Type B pancreatic cell (in vitro differentiated cells): ENCODE measurements at regions not wholly inside any gene's neighbourhood (a gene's known extent, or its start where the extent isn't known, plus 50 kb on each side); places are given as distances from the start of the nearest gene placed in this dataset.
"Not testable (repeated sequence)": the region's sequence is repeated elsewhere in the genome, so short reads cannot be mapped to it uniquely, and the experiment has no call there.

ENCODE experiments used
- DNase-seq: peaks from one replicate; pipeline ENCODE4 v3.0.0; 2021; ENCODE audit warnings: mixed read lengths; ENCODE audit not compliant: unreplicated experiment; ENCODE audit errors: extremely low spot score
- H3K27ac Mint-ChIP-seq: 2 replicates; pipeline ENCODE4 v1.8.0; 2021; ENCODE audit warnings: mild to moderate bottlenecking, mixed read lengths
- H3K27me3 Mint-ChIP-seq: 2 replicates; pipeline ENCODE4 v1.8.0; 2021; ENCODE audit warnings: mixed read lengths
- H3K36me3 Mint-ChIP-seq: 2 replicates; pipeline ENCODE4 v1.8.0; 2021; ENCODE audit warnings: mixed read lengths
- H3K4me1 Mint-ChIP-seq: one replicate; pipeline ENCODE4 v1.8.0; 2021; ENCODE audit warnings: mixed read lengths; ENCODE audit not compliant: unreplicated experiment
- H3K4me3 Mint-ChIP-seq: 2 replicates; pipeline ENCODE4 v1.8.0; 2021; ENCODE audit warnings: mild to moderate bottlenecking, mixed read lengths
- H3K9me3 Mint-ChIP-seq: 2 replicates; pipeline ENCODE4 v1.8.0; 2021; ENCODE audit warnings: mixed read lengths
- CTCF ChIP-seq: fragments of 200-600 bp; sonication (generic); conservative IDR thresholded peaks from 2 replicates; pipeline ENCODE4 v1.5.0; 2021; ENCODE audit warnings: antibody characterized with exemption, mild to moderate bottlenecking

- no peak for TF ChIP-seq CTCF
- Mint-ChIP-seq H3K9me3 (no peaks in the 10 kb centered on the region), H3K4me1 (no peaks in the 10 kb centered on the region), H3K27me3 (no peaks in the 10 kb centered on the region), H3K27ac (no peak overlapping the region), H3K4me3 (no peak overlapping the region), H3K36me3 (no peaks in the 10 kb centered on the region)
- DNase-seq = no peak
These were observed 174.7 kb downstream of the MAP2K4 start for GRCh38 chr17:12195418-12195817.

- no peak for DNase-seq
- Mint-ChIP-seq H3K36me3 (no peaks in the 10 kb centered on the region), H3K27ac (no peak overlapping the region)
These were observed 180.7 kb downstream of the MAP2K4 start for GRCh38 chr17:12201294-12201880.

GRCh38 chr17:12209632-12210191 lies 189.0 kb downstream of the MAP2K4 start:
- Mint-ChIP-seq H3K4me3 (no peak overlapping the region), H3K4me1 (no peaks in the 10 kb centered on the region), H3K27ac (no peak overlapping the region), H3K9me3 (no peaks in the 10 kb centered on the region), H3K36me3 (no peaks in the 10 kb centered on the region), H3K27me3 (peaks cover 4% of the 10 kb centered on the region)
- TF ChIP-seq CTCF = no peak
- DNase-seq = no peak

More at GRCh38 chr17:12201294-12201880, 180.7 kb downstream of the MAP2K4 start:
- H3K27me3 Mint-ChIP-seq = no peaks in the 10 kb centered on the region
- H3K4me1 Mint-ChIP-seq = no peaks in the 10 kb centered on the region
- H3K9me3 Mint-ChIP-seq = no peaks in the 10 kb centered on the region
- no peak for TF ChIP-seq CTCF
- H3K4me3 Mint-ChIP-seq = no peak overlapping the region

GRCh38 chr17:12220714-12221439 lies 200.2 kb downstream of the MAP2K4 start:
- not testable (repeated sequence) for H3K36me3 Mint-ChIP-seq, H3K4me1 Mint-ChIP-seq, H3K9me3 Mint-ChIP-seq, H3K27ac Mint-ChIP-seq, DNase-seq, H3K4me3 Mint-ChIP-seq
- peaks cover 34% of the 10 kb centered on the region for H3K27me3 Mint-ChIP-seq

- no peaks in the 10 kb centered on the region for H3K36me3 Mint-ChIP-seq
- TF ChIP-seq CTCF = no peak
- H3K4me3 Mint-ChIP-seq = no peak overlapping the region
- peaks cover under 1% of the 10 kb centered on the region for H3K4me1 Mint-ChIP-seq
- DNase-seq = no peak
- peaks cover 35% of the 10 kb centered on the region for H3K27me3 Mint-ChIP-seq
- H3K9me3 Mint-ChIP-seq = peaks cover 11% of the 10 kb centered on the region
- H3K27ac Mint-ChIP-seq = no peak overlapping the region
These were observed 201.7 kb downstream of the MAP2K4 start for GRCh38 chr17:12222392-12222791.

- peaks cover 29% of the 10 kb centered on the region for H3K27me3 Mint-ChIP-seq
- TF ChIP-seq CTCF = no peak
- no peak for DNase-seq
- peaks cover 13% of the 10 kb centered on the region for H3K4me1 Mint-ChIP-seq
- no peak overlapping the region for H3K4me3 Mint-ChIP-seq
- H3K36me3 Mint-ChIP-seq = no peaks in the 10 kb centered on the region
- H3K9me3 Mint-ChIP-seq = peaks cover 8% of the 10 kb centered on the region
- H3K27ac Mint-ChIP-seq = no peak overlapping the region
These were observed 206.9 kb downstream of the MAP2K4 start for GRCh38 chr17:12227547-12227946.
